Daoy (cell line): ENCODE measurements at regions not wholly inside any gene's neighbourhood (a gene's known extent, or its start where the extent isn't known, plus 50 kb on each side); places are given as distances from the start of the nearest gene placed in this dataset.
A peak's percentile ranks its signal among the peaks of the same experiment; 100 is the strongest.
"Not testable (repeated sequence)": the region's sequence is repeated elsewhere in the genome, so short reads cannot be mapped to it uniquely, and the experiment has no call there.

Source experiments
- DNase-seq: peaks from one replicate; pipeline ENCODE4 v3.0.0-alpha.2; 2015; ENCODE audit warnings: low read depth

DNA sequence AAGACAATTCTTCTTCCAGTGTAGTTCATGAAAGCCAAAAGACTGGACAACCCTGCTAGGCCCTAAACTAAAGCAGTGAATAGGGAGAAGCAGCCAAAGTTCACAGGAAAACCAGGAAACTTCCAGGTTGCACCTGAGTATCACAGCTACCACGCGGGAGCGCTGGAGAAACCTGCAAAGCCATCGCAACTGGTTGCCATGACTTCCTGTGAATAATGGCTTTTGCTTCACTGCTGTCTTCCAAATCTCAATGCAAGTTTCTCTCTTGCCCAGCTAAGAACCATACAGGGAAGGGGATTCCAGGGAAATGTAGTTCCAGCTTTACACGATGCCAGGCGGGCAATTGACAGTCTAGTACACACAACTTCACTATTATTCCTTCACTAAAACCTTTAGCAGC lies 114.1 kb downstream of the GXYLT1 start:
- no peak for DNase-seq

- DNase-seq, result no peak
Observed at GRCh38 chr12:42027546-42027945, 117.1 kb downstream of the GXYLT1 start.

DNA sequence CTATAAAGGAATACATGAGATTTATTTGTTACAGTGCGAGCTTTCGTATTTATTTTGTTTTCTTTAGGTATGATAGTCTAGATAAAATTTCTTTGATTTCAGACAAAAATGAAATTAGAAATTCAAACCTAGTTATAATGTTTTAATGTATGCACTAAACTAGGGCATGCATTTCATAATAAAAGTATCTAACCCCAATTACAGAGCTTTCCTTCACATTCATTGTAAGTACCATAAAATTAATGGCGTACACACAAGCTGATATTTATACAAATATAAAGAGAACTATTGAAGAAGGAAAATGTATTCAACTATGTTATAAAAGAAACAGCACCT lies 120.2 kb downstream of the GXYLT1 start:
- no peak for DNase-seq

- DNase-seq, result peak; percentile 58
Observed at GRCh38 chr12:42023733-42024494, 120.8 kb downstream of the GXYLT1 start.

DNA sequence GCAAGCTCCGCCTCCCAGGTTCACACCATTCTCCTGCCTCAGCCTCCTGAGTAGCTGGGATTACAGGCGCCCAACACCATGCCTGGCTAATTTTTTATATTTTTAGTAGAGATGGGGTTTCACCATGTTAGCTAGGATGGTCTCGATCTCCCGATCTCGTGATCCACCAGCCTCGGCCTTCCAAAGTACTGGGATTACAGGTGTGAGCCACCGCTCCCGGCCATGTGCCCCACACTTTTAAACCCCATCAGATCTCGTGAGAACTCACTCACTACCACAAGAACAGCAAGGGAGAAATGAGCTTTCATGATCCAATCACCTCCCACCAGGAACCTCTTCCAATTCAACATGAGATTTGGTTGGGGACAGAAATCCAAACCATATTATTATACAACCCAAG lies 122.7 kb downstream of the GXYLT1 start:
- not testable (repeated sequence) for DNase-seq

GRCh38 chr12:42021469-42021868 lies 123.2 kb downstream of the GXYLT1 start:
- DNase-seq, result no peak

DNA sequence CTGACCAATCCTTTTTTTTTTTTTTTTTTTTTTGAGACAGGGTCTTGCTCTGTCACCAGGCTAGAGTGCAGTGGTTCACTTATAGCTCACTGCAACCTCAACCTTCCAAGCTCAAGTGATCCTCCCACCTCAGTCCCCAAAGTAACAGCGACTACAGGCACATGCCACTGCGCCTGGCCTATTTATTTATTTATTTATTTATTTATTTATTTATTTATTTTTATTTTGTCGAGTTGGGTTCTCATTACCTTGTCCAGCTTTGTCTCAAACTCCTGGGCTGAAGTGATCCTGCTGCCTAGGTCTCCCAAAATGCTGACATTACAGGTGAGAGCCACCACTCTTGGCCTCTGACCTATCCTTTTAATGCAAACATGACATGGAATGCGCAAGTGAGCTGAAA lies 124.4 kb downstream of the GXYLT1 start:
- DNase-seq, result no peak

DNA sequence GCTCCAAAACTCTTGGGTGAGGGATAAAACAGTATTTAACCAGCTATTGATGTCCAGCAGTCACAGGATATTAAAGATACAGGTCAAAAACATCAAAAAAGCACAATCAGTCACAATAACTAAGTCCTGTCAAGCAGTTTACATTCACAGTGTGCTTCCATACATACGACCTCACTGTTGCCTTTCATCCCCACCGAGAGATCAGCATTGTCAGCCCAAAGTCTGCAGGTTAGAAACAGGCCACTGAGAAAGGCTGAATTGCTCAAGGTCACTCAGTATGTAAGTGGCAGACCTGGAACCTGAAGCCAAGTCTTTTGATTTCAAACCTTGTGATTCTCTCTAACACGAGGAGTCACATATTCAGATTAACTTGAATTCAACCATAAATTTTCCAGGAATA lies 124.9 kb downstream of the GXYLT1 start:
- no peak for DNase-seq

GRCh38 chr12:42017051-42017450 lies 127.6 kb downstream of the GXYLT1 start:
- no peak for DNase-seq

- DNase-seq, result no peak
Observed at GRCh38 chr12:42015051-42015461, 129.6 kb downstream of the GXYLT1 start.

- not testable (repeated sequence) for DNase-seq
Observed at GRCh38 chr12:42012501-42012900, 132.2 kb downstream of the GXYLT1 start.

DNA sequence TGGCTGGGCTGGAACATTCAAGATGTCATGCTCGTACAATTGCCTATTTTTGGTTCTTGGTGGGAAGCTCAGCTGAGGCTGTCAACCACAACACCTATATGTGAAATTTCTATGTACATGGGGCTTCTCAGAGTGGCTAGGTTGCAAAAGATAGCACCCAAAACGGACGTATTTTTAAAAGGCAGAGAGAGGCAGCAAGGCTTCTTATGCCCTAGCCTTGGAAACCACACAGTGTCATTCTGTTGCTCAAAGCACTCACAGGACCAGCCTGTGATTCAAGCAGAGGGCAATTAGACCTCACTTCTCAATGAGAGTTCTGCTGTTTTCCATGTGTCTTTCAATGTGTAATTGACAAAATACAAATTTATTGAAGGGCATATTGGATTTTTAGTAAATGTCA lies 134.0 kb downstream of the GXYLT1 start:
- DNase-seq, result no peak

DNA sequence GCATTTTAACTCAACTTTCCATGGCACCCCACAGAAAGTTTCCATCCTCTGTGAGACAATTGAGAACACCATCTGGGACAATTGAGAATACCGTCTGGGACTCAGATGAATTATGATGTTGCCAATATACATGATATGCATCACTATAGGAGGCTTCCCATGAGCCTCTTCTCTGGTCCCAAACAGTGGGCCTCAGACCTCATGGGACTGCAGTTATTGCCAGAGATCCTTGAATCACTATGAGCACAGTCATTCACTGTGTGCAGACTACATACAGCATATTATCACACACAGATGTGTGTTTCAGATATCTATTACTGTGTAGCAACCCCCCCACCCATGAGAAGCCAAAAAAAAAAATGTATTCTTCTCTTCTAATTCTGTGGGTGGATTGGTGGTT lies 134.4 kb downstream of the GXYLT1 start:
- DNase-seq, result no peak

- DNase-seq, result no peak
Observed at GRCh38 chr12:42008996-42009395, 135.7 kb downstream of the GXYLT1 start.

- DNase-seq, result no peak
Observed at GRCh38 chr12:42003031-42003430, 141.6 kb downstream of the GXYLT1 start.

GRCh38 chr12:42002563-42002962 lies 142.1 kb downstream of the GXYLT1 start:
- no peak for DNase-seq

DNA sequence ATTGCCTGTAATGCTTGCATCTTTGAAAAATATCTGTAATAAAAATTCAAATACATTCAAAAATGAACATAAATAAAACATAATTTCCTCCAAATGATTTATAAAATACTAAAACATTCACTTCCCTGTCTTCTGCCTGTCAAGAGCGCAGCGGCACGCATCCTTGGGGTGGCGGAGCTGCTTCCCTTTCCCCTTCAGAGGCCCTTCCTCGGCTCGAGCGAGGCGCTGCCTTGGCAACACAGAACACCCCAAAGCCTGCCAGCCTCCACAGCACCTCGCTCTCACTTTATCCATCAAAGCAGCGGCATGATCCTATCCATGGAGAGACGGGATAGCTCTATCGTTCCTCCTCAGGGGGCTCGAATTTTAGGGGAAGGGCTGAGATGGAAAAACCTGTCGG lies 146.2 kb downstream of the GXYLT1 start:
- no peak for DNase-seq

DNA sequence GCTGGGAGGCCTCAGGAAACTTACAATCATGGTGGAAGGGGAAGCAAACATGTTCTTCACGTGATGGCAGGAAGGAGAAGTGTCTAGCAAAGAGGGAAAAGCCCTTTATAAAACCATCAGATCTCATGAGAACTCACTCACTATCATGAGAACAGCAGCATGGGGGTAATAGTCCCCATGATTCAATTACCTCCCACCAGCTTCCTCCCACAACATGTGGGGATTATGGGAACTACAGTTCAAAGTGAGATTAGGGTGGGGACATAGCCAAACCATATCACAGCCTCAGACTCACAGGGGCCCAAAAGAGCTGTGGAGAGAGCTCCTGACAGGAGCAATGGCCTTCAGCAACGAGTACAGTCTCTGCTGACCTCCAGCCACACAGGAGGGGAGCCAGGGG lies 151.4 kb downstream of the GXYLT1 start:
- no peak for DNase-seq

GRCh38 chr12:41992692-41993215 lies 151.9 kb downstream of the GXYLT1 start:
- DNase-seq, result no peak

- no peak for DNase-seq
Observed at GRCh38 chr12:41992022-41992421, 152.7 kb downstream of the GXYLT1 start.

DNA sequence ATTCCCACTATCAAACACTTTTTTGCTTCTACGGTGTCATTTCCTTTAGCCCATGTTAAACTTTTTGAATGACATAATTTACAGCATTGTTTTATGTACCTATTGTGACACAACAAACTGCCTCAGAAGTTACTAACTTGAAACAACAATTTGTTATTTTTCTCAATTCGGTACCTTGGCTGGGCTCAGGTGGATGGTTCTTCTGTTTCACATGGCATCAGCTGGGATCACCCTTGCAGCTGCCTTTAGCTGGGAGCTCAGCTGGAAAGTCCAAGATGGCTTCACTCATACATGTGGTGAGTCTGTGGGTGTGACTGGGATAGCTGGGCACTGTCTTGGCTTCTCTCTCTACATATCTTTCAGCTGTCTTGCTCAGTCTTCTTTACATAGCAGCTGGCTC lies 156.0 kb downstream of the GXYLT1 start:
- no peak for DNase-seq

- DNase-seq, result not testable (repeated sequence)
Observed at GRCh38 chr12:41986513-41986912, 158.2 kb downstream of the GXYLT1 start.

- DNase-seq, result no peak
Observed at GRCh38 chr12:41983856-41984255, 160.8 kb downstream of the GXYLT1 start.

- no peak for DNase-seq
Observed at GRCh38 chr12:41983394-41983793, 161.3 kb downstream of the GXYLT1 start.
